Activated CD8-positive, alpha-beta memory T cell treated with anti-CD3 and anti-CD28 coated beads, Interleukin-2, amount 10 ng/mL, durations not matched to agents 7 days and 5 days (primary cell): ENCODE measurements at regions not wholly inside any gene's neighbourhood (a gene's known extent, or its start where the extent isn't known, plus 50 kb on each side); places are given as distances from the start of the nearest gene placed in this dataset.

ENCODE experiments used
- ATAC-seq: fragments of 150-1000 bp; cut with Tn5 transposase; one replicate; pipeline ENCODE4 v1.10.0; 2021; ENCODE audit warnings: moderate library complexity
- CTCF ChIA-PET: fragments of 350-600 bp; sonication (Branson Sonifier 250); formaldehyde crosslinking; loops from one replicate; lab custom pipeline; 2021; ENCODE audit warnings: antibody characterized with exemption; lab: Charles Lee
- DNase-seq: peaks from one replicate; pipeline ENCODE4 v3.0.0-alpha.2; 2020
- H3K27ac Mint-ChIP-seq: one replicate; pipeline ENCODE4 v1.8.0; 2021; ENCODE audit warnings: mild to moderate bottlenecking, mixed read lengths
- H3K27me3 Mint-ChIP-seq: one replicate; pipeline ENCODE4 v1.8.0; 2021; ENCODE audit warnings: mixed read lengths
- H3K36me3 Mint-ChIP-seq: one replicate; pipeline ENCODE4 v1.8.0; 2021; ENCODE audit warnings: mild to moderate bottlenecking, mixed read lengths
- H3K4me1 Mint-ChIP-seq: one replicate; pipeline ENCODE4 v1.8.0; 2021; ENCODE audit warnings: mixed read lengths
- H3K4me3 Mint-ChIP-seq: one replicate; pipeline ENCODE4 v1.8.0; 2021; ENCODE audit warnings: mild to moderate bottlenecking, moderate library complexity, mixed read lengths
- H3K9me3 Mint-ChIP-seq: one replicate; pipeline ENCODE4 v1.8.0; 2022; ENCODE audit warnings: low read depth, mixed read lengths

DNA sequence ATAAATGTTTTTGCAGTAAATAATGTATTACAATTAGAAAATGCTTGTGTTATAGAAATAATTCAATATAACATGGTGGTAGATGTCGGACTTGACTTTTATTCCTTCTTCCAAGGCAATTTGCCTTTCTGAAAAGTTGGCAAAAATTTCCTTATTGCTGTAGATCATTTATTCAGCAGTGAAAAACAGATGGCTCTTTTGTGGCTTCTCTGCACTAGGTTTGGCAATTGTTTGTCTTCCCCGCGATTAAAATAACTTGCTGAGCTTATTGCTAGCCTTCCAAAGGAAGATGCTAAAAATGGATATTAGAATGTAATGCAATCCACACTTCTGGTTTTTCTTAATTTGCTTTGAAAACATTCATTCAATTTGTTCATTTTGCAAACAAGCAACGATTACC is 1977.9 kb upstream of the ADGRL3 start:
- CTCF ChIA-PET, result no interaction called here
- Mint-ChIP-seq H3K36me3 (no peaks in the 10 kb centered on the region), H3K27ac (no peak overlapping the region), H3K9me3 (peaks cover 11% of the 10 kb centered on the region), H3K4me1 (no peaks in the 10 kb centered on the region), H3K27me3 (no peaks in the 10 kb centered on the region), H3K4me3 (no peak overlapping the region)
- ATAC-seq (no peak), DNase-seq (no peak)

DNA sequence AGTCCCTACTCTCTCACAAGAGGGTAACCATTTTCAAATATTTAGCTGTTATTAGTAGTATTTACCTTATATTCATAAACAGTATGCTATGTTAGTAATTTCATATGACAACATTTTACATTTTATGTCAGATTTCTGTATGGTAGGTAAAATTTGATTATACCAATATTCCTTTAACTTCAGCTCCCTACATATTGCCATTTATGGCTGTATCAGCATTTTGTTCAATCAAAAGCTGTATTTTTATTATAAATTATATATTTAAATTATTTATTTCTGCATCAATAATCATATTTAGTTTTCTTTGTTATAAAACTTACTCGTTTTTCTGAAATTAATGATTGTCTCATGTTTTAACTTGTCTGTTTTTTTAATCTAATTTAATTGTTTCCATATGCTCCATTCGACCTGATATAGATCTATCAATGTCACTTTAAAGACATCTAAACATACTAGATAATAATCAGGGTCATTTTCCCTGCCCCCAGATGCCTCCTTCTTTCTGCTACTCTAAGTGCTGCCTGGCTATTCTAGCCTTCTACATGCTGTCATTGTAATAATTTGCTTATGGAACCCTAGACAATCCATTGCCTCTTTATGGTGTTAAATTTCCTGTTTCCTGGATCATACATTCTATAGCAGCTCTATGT is 1976.7 kb upstream of the ADGRL3 start:
- CTCF ChIA-PET, result no interaction called here
- Mint-ChIP-seq H3K27ac (no peak overlapping the region), H3K27me3 (no peaks in the 10 kb centered on the region), H3K9me3 (peaks cover 14% of the 10 kb centered on the region), H3K4me1 (no peaks in the 10 kb centered on the region), H3K36me3 (no peaks in the 10 kb centered on the region), H3K4me3 (no peak overlapping the region)
- DNase-seq (no peak), ATAC-seq (no peak)

DNA sequence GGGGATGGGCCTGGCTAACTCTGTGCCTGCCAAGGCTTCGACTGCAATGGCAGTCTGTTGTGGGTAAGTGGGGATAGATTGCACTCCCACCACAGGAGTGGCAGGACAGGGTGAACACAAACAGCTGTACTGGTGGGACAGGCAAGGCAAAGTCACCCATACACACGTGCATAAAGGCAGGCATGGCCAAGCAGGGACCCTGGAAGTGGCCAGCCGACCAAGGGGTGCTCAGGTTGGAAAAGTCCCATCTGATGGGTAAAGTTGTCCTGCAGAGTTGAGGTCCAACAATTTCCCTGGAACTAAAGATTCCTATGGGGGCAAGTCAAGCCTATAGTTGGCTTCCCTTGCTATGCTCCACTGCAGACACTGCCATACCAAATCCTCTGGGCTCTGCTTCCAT is 1961.9 kb upstream of the ADGRL3 start:
- CTCF ChIA-PET, result no interaction called here

DNA sequence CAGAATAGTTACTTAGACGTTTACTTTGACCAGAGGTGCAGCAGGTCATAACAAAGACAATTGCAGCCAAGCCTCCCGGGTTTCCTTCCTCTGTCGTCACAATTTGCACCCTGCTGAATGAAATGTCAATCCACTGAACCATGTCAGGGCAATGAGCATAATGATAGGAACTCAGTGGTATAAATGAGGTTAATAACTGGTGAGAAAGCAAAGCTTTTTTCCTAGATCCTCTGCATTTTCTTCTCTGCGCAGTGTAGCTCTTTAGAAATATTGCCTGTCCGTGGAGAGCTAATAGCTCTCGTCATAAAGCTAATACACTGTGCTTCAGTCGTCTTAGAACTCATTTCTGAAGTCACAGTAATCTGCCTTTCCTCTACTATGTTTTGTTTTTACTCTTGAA is 1960.1 kb upstream of the ADGRL3 start:
- Mint-ChIP-seq H3K36me3 (no peaks in the 10 kb centered on the region), H3K9me3 (peaks cover 7% of the 10 kb centered on the region), H3K27me3 (no peaks in the 10 kb centered on the region), H3K4me3 (no peak overlapping the region), H3K4me1 (no peaks in the 10 kb centered on the region), H3K27ac (no peak overlapping the region)
- ATAC-seq (no peak), DNase-seq (no peak)
- CTCF ChIA-PET, result no interaction called here

More for the DNA sequence above, 1961.9 kb upstream of the ADGRL3 start:
- no peaks in the 10 kb centered on the region for H3K36me3 Mint-ChIP-seq
- no peak for DNase-seq
- no peak for ATAC-seq
- H3K9me3 Mint-ChIP-seq, result peaks cover 5% of the 10 kb centered on the region
- H3K27ac Mint-ChIP-seq, result no peak overlapping the region
- no peak overlapping the region for H3K4me3 Mint-ChIP-seq
- H3K27me3 Mint-ChIP-seq, result no peaks in the 10 kb centered on the region
- H3K4me1 Mint-ChIP-seq, result no peaks in the 10 kb centered on the region

DNA sequence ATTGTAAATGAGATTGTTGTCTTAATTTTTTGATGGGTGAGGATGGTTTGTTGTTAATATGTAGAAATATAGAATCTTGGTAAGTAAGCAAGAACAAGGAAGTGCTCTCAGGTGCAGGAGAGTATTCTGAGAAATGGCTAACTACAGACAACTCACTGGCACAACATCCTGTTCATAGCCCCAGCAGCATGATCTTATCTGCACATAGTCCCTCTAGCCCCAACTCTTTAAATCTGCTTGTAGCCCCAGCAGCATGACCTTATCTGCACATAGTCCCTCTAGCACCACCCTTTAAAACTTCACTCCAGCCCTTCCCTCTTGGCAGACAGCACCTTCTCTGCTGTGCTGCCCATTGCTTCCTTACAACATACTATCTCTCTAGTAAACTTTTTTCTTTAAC is 1957.1 kb upstream of the ADGRL3 start:
- DNase-seq, result no peak
- CTCF ChIA-PET, result no interaction called here
- Mint-ChIP-seq H3K9me3 (peaks cover 6% of the 10 kb centered on the region), H3K36me3 (no peaks in the 10 kb centered on the region), H3K4me3 (no peak overlapping the region), H3K27me3 (no peaks in the 10 kb centered on the region), H3K27ac (no peak overlapping the region), H3K4me1 (no peaks in the 10 kb centered on the region)
- no peak for ATAC-seq

DNA sequence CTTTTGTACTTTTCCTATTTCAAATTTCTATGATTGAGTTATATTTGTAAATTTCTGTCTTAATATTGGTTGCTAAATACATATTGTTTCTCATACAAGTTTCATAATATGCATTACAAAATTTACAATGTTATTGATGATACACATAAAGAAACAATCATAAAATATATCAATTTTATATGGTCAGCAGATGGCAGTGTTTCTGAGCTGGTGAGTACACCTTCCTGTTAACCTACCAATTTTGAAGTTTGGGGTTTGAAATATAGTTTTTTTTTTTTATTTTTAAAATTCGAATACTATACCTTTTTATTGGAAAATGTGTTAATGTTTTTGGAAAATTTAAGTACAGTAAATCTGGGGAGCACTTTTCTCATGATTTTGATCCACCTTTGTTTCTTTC is 1953.1 kb upstream of the ADGRL3 start:
- Mint-ChIP-seq H3K36me3 (no peaks in the 10 kb centered on the region), H3K27me3 (no peaks in the 10 kb centered on the region), H3K27ac (no peak overlapping the region), H3K4me3 (no peak overlapping the region), H3K9me3 (peaks cover 6% of the 10 kb centered on the region), H3K4me1 (no peaks in the 10 kb centered on the region)
- ATAC-seq, result no peak
- CTCF ChIA-PET, result no interaction called here
- DNase-seq, result no peak

DNA sequence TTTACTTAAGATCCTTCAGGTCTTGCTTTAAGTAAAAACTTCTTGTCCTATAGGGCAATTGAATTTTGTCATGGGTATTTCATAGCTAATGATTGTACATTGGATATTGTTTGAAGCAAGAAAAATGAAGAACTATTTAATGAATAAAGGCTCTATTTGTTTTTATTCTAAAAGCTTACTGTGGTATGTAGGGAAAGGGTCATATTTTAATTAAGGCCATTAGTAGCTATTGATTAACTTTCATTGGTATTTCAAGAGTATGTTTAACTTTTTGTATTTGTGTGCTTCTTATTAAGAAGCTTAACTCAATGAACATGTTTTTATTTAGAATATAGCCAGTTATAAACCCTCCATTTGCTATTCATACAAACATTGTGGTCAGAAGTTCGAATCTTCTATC is 1951.8 kb upstream of the ADGRL3 start:
- ATAC-seq, result no peak
- no peak overlapping the region for H3K27ac Mint-ChIP-seq
- H3K9me3 Mint-ChIP-seq, result peaks cover 6% of the 10 kb centered on the region
- no peaks in the 10 kb centered on the region for H3K36me3 Mint-ChIP-seq
- DNase-seq, result no peak
- CTCF ChIA-PET, result no interaction called here
- no peaks in the 10 kb centered on the region for H3K27me3 Mint-ChIP-seq
- H3K4me1 Mint-ChIP-seq, result no peaks in the 10 kb centered on the region
- H3K4me3 Mint-ChIP-seq, result no peak overlapping the region

DNA sequence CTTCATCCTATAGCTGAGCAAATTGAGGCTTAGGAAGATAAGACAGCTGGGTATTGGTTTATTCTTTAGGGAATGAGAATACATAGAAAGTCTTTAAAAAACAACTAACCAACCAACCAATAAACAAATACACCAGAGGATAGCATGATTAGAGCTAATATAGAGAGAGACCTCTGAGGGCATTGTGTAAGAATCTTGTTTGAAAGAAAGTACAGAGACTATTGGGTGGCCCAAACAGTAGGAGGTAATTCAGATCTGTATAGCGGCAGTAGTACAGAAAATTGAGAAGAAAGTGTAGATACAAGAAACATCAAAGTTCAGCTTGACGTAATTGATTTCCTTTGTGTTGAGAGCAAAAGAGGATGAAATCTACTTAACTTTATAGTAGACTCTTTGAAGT is 1951.0 kb upstream of the ADGRL3 start:
- CTCF ChIA-PET, result no interaction called here
- no peak overlapping the region for H3K27ac Mint-ChIP-seq
- no peaks in the 10 kb centered on the region for H3K36me3 Mint-ChIP-seq
- no peak overlapping the region for H3K4me3 Mint-ChIP-seq
- DNase-seq, result no peak
- peaks cover 6% of the 10 kb centered on the region for H3K9me3 Mint-ChIP-seq
- no peaks in the 10 kb centered on the region for H3K27me3 Mint-ChIP-seq
- ATAC-seq, result no peak
- H3K4me1 Mint-ChIP-seq, result no peaks in the 10 kb centered on the region

DNA sequence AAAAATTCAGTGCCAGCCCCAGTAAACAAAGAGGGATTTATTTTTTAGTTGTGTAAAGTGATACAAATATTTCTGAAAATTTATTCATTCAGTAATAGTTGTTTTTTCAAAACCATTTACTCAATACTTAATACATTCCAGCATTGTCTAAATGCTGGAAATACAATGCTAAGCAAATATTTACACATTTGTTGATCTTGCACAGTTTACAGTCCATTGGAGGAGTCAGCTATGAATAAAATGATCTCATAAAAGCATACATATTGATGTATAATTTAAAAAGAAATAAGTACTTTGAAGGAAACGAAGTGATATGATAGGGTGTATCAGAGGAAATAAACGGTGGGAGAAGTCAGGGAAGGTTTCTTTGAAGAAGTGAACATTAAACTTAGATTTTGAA is 1942.1 kb upstream of the ADGRL3 start:
- peaks cover 8% of the 10 kb centered on the region for H3K9me3 Mint-ChIP-seq
- no peaks in the 10 kb centered on the region for H3K4me1 Mint-ChIP-seq
- no peak overlapping the region for H3K27ac Mint-ChIP-seq
- ATAC-seq, result no peak
- DNase-seq, result no peak
- CTCF ChIA-PET, result no interaction called here
- H3K4me3 Mint-ChIP-seq, result no peak overlapping the region
- no peaks in the 10 kb centered on the region for H3K36me3 Mint-ChIP-seq
- no peaks in the 10 kb centered on the region for H3K27me3 Mint-ChIP-seq

DNA sequence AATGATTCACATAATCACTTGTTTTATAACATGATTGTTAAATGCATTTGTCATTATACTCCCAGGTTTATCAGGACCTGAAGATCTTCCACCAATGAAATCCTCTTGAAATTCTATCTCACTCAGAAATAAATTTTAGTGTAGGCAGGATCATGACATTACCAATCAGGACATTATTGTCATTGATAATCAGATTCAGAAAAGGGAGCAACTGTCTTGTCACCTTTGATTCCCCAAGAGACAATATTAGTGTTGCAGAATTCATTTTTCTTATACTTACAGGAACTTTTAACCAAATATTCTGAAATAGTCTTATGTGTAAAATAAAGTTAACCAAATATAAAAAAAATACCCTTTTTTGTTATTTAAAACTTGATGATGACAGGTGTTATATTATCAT is 1892.5 kb upstream of the ADGRL3 start:
- CTCF ChIA-PET, result no interaction called here
- H3K36me3 Mint-ChIP-seq, result no peaks in the 10 kb centered on the region
- no peaks in the 10 kb centered on the region for H3K27me3 Mint-ChIP-seq
- no peak overlapping the region for H3K4me3 Mint-ChIP-seq
- no peak for DNase-seq
- ATAC-seq, result no peak
- no peak overlapping the region for H3K27ac Mint-ChIP-seq
- no peaks in the 10 kb centered on the region for H3K4me1 Mint-ChIP-seq
- peaks cover 13% of the 10 kb centered on the region for H3K9me3 Mint-ChIP-seq

DNA sequence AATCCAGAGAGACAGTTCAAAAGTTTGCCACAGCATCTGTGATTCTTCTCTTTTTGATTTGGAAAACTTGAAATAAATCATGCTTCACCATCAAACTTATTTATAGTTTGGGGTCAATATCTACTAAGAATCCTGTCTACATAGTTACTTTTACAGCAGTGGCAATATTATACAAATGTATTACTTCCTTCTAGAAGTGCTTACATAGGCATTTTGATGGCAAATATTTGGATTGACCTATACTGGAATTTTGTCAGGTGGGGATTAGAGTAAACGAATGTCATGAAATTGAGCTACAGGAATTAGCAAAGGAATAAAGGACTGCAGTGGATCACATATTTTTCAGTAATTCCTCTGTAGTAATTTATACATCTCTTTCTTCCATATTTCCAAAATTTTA is 1885.5 kb upstream of the ADGRL3 start:
- ATAC-seq (no peak), DNase-seq (no peak)
- Mint-ChIP-seq H3K4me1 (no peaks in the 10 kb centered on the region), H3K36me3 (no peaks in the 10 kb centered on the region), H3K4me3 (no peak overlapping the region), H3K27me3 (no peaks in the 10 kb centered on the region), H3K9me3 (peaks cover 6% of the 10 kb centered on the region), H3K27ac (no peak overlapping the region)
- CTCF ChIA-PET, result no interaction called here

DNA sequence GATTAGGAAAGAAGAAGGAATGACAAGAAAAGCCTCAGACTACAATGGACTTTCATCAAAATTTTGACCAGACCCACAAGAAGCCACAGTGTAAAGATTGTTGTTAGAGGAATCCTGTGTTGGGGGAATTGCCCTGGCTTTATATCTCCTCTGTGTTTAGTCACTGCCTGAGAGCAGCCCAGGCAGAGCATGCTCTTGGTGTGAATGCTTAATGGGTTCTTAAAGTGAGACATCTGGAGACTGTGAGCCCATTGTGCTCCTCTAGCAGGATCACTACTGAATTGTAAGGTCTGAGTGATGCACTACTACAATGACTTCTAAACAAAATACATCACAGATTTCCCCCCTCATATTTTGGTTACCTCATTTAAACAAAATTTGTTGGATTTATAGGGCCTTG is 1860.5 kb upstream of the ADGRL3 start:
- peaks cover 12% of the 10 kb centered on the region for H3K9me3 Mint-ChIP-seq
- no peak overlapping the region for H3K4me3 Mint-ChIP-seq
- H3K4me1 Mint-ChIP-seq, result no peaks in the 10 kb centered on the region
- CTCF ChIA-PET, result no interaction called here
- H3K27me3 Mint-ChIP-seq, result no peaks in the 10 kb centered on the region
- no peak overlapping the region for H3K27ac Mint-ChIP-seq
- DNase-seq (no peak), ATAC-seq (no peak)
- no peaks in the 10 kb centered on the region for H3K36me3 Mint-ChIP-seq

DNA sequence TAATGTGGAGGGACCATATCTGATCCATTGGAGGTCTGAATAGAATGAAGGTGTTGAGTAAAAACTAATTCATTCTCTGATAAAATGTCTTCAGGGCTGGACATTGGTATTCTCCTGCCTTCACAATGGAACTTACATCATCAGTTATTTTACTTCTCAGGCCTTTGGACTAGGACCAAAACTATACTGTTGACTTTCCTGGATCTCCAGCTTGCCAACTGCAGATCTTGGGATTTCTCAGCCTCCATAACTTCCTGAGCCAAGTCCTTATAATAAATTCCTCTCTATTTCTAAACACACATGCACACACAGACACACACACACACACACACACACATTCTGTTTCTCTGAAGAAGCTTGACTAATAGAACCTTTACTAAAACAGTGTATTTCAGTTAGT is 1858.6 kb upstream of the ADGRL3 start:
- Mint-ChIP-seq H3K27ac (no peak overlapping the region), H3K27me3 (no peaks in the 10 kb centered on the region), H3K9me3 (peaks cover 5% of the 10 kb centered on the region), H3K36me3 (no peaks in the 10 kb centered on the region), H3K4me1 (no peaks in the 10 kb centered on the region), H3K4me3 (no peak overlapping the region)
- ATAC-seq (no peak), DNase-seq (no peak)
- CTCF ChIA-PET, result no interaction called here

DNA sequence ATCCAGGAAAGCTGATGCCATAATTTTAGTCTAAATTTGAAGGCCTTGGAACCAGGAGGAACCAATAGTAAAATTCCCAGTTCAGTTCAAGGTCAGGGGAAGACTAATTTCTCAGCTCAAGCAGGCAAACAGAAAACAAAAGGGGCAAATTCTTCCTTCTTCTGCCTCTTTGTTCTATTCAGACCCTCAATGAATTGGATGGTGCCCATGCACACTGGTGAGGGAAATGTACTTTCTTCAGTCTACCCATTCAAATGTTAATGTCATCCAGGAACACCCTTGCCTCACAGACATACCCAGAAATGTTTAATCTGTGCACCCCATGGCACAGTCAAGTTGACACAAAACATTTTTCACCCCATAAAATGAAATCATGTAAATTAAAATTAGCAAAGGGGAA is 1851.2 kb upstream of the ADGRL3 start:
- Mint-ChIP-seq H3K36me3 (no peaks in the 10 kb centered on the region), H3K9me3 (peaks cover 7% of the 10 kb centered on the region), H3K4me3 (no peak overlapping the region), H3K27ac (no peak overlapping the region), H3K4me1 (no peaks in the 10 kb centered on the region), H3K27me3 (no peaks in the 10 kb centered on the region)
- DNase-seq, result no peak
- ATAC-seq, result no peak
- CTCF ChIA-PET, result no interaction called here

DNA sequence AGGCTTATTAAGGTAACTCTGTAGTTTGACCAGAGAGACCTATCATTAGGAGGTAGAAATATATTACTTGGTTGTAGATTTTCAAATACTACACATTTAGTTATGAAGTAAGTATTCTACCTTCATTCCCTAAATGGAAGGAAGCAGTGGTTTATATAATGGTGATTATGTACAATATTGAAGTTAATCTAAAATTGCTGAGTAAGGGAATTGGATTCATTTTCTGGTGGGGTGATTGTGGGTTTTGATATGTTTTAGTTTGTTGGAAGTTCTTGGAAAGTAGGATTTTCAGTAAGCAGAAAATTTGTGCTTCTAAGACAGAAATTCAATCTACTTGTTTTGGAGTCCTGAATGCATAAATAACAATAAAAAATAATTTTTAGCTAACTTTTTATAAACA is 1830.9 kb upstream of the ADGRL3 start:
- no peaks in the 10 kb centered on the region for H3K27me3 Mint-ChIP-seq
- no peak overlapping the region for H3K4me3 Mint-ChIP-seq
- CTCF ChIA-PET, result no interaction called here
- peaks cover 6% of the 10 kb centered on the region for H3K9me3 Mint-ChIP-seq
- ATAC-seq, result no peak
- no peak overlapping the region for H3K27ac Mint-ChIP-seq
- H3K36me3 Mint-ChIP-seq, result no peaks in the 10 kb centered on the region
- DNase-seq, result no peak
- H3K4me1 Mint-ChIP-seq, result no peaks in the 10 kb centered on the region
